Endodermal cell (in vitro differentiated cells): ENCODE measurements at regions not wholly inside any gene's neighbourhood (a gene's known extent, or its start where the extent isn't known, plus 50 kb on each side); places are given as distances from the start of the nearest gene placed in this dataset.
"Not testable (repeated sequence)": the region's sequence is repeated elsewhere in the genome, so short reads cannot be mapped to it uniquely, and the experiment has no call there.

ENCODE experiments used
- DNase-seq: peaks from one replicate; pipeline ENCODE4 v3.0.0-alpha.2; 2017
- H3K27ac ChIP-seq: 2 replicates; pipeline ENCODE4 v1.5.1; 2013; ENCODE audit warnings: mild to moderate bottlenecking, low read depth, low read length, moderate library complexity
- H3K27me3 ChIP-seq: 2 replicates; pipeline ENCODE4 v1.6.1; 2013; ENCODE audit warnings: mild to moderate bottlenecking, low read length, moderate library complexity; ENCODE audit not compliant: insufficient read depth, control insufficient read depth, poor library complexity, severe bottlenecking
- H3K36me3 ChIP-seq: 2 replicates; pipeline ENCODE4 v1.7.0; 2013; ENCODE audit warnings: mild to moderate bottlenecking, low read length, moderate library complexity; ENCODE audit not compliant: control insufficient read depth, insufficient read depth
- H3K4me1 ChIP-seq: one replicate; pipeline ENCODE4 v1.7.0; 2013; ENCODE audit warnings: low read length; ENCODE audit not compliant: control insufficient read depth, insufficient read depth
- H3K4me3 ChIP-seq: 2 replicates; pipeline ENCODE4 v1.5.1; 2013; ENCODE audit warnings: mild to moderate bottlenecking, low read length, moderate library complexity
- H3K9ac ChIP-seq: 2 replicates; pipeline ENCODE4 v1.6.1; 2013; ENCODE audit warnings: mild to moderate bottlenecking, low read length, moderate library complexity; ENCODE audit not compliant: poor library complexity, severe bottlenecking; ENCODE audit errors: extremely low read depth
- H3K9me3 ChIP-seq: 2 replicates; pipeline ENCODE4 v1.6.1; 2013; ENCODE audit warnings: mild to moderate bottlenecking, low read length, moderate library complexity; ENCODE audit not compliant: control insufficient read depth
- H3K27ac Mint-ChIP-seq: 2 replicates; pipeline ENCODE4 v1.8.0; 2020; ENCODE audit warnings: mixed read lengths
- H3K27me3 Mint-ChIP-seq: 2 replicates; pipeline ENCODE4 v1.8.0; 2021; ENCODE audit warnings: mild to moderate bottlenecking, mixed read lengths; ENCODE audit not compliant: insufficient read depth
- H3K36me3 Mint-ChIP-seq: 2 replicates; pipeline ENCODE4 v1.8.0; 2020; ENCODE audit warnings: low read depth, mixed read lengths
- H3K4me1 Mint-ChIP-seq: 2 replicates; pipeline ENCODE4 v1.8.0; 2020; ENCODE audit warnings: mixed read lengths
- H3K4me3 Mint-ChIP-seq: 2 replicates; pipeline ENCODE4 v1.8.0; 2020; ENCODE audit warnings: mild to moderate bottlenecking, moderate library complexity, mixed read lengths
- H3K9me3 Mint-ChIP-seq: 2 replicates; pipeline ENCODE4 v1.8.0; 2020; ENCODE audit warnings: mild to moderate bottlenecking, mixed read lengths
- CTCF ChIP-seq: fragments of 200-600 bp; sonication (generic); conservative IDR thresholded peaks from 2 replicates; pipeline ENCODE4 v1.5.0; 2021; ENCODE audit warnings: antibody characterized with exemption, mild to moderate bottlenecking
- WGBS, 2 experiments: methylation state at CpG; one replicate each; pipeline versions ENCODE4 v1.1.5 to v1.1.7; 2013; ENCODE audit warnings: missing lambda C conversion rate in 2 of 2, mixed read lengths in 1 of 2; ENCODE audit not compliant: insufficient coverage in 1 of 2, insufficient read length in 1 of 2; 5-methylcytosine and 5-hydroxymethylcytosine counted together

DNA sequence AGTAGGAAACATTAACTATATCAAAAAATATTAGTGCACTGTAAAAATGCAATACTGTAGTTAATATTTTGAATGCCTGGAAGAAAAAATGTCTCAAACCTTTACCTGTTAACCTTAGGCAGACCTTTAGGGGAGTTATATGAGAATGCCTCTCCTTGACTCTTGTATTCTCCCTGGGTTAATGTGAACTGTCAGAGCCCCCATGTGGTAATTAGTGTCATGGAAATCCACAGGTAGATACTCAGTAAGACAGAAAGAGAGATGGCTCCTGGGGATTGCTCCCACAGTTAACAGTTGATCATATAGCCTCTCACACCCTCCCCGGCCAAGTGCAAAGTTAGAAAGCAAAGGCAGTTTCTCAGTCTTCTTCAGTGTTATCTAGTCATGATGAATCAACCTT lies 742.8 kb downstream of the NR2F1-AS1 start:
- Mint-ChIP-seq H3K4me3 (no peak overlapping the region), H3K9me3 (peaks cover 17% of the 10 kb centered on the region)
- DNase-seq, result peak; percentile 56

DNA sequence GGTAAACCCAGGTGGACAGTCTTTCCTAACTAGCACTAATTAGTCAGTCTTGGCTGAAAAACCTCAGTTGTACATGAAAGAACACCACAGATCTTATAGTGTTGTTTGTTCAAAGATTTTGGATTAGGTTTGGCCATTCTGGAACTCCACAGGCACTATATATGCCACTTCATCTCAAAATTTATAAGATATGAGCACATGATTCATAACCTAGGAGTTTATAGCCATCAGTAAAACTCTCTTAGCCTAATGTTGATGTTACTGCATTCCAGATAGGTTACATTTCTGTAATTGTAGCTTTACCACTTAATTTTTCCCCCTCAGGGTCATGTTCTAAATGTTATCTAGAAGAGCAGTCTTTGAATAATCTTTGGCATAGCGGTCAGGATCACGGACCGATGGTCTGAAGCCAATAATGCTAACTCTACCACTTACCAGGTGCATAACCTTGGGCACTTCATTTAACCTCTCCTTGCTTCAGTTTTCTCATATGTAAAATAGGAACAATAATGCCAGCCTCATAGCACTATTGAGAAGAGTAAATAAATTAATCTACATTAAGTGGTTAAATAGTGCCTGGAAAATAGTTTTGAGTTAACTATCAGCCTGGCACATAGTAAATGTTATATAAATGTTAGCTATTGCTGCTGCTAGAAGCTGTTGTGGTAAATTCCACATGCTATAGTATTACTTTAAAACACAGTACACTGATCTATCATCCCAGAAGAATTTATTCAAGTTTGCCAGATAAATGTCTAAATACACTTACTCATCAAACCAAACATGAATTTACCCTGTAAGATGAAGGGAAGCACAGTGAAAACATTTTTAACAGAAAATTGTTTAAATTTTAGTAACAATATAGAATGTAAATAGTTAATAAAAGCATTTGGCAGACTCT lies 743.9 kb downstream of the NR2F1-AS1 start:
- Histone ChIP-seq H3K27ac (no peak overlapping the region), H3K9ac (no peak overlapping the region), H3K9me3 (no peaks in the 10 kb centered on the region), H3K36me3 (no peaks in the 10 kb centered on the region), H3K4me3 (no peak overlapping the region), H3K27me3 (no peaks in the 10 kb centered on the region), H3K4me1 (no peaks in the 10 kb centered on the region)
- Mint-ChIP-seq H3K36me3 (no peaks in the 10 kb centered on the region), H3K4me3 (no peak overlapping the region), H3K4me1 (peaks cover 2% of the 10 kb centered on the region), H3K27me3 (no peaks in the 10 kb centered on the region), H3K27ac (no peak overlapping the region), H3K9me3 (peaks cover 19% of the 10 kb centered on the region)
- TF ChIP-seq CTCF, result no peak
- no peak for DNase-seq
- 90 to 99% methylated on average over 3 of the region's 3 CpGs for WGBS, 2 experiments

More for the DNA sequence above, 742.8 kb downstream of the NR2F1-AS1 start:
- H3K27ac Mint-ChIP-seq, result no peak overlapping the region
- H3K9me3 ChIP-seq, result no peaks in the 10 kb centered on the region
- peaks cover 2% of the 10 kb centered on the region for H3K4me1 Mint-ChIP-seq
- H3K27ac ChIP-seq, result no peak overlapping the region
- no peak overlapping the region for H3K9ac ChIP-seq
- H3K27me3 Mint-ChIP-seq, result no peaks in the 10 kb centered on the region
- no peaks in the 10 kb centered on the region for H3K4me1 ChIP-seq
- WGBS, 2 experiments, result 79% methylated on average over 1 of the region's 1 CpG; no CpG with 5 or more reads in 1 of the 2 experiments
- H3K4me3 ChIP-seq, result no peak overlapping the region
- no peaks in the 10 kb centered on the region for H3K36me3 ChIP-seq
- no peaks in the 10 kb centered on the region for H3K36me3 Mint-ChIP-seq
- no peaks in the 10 kb centered on the region for H3K27me3 ChIP-seq
- peak; percentile 75 for TF ChIP-seq CTCF

DNA sequence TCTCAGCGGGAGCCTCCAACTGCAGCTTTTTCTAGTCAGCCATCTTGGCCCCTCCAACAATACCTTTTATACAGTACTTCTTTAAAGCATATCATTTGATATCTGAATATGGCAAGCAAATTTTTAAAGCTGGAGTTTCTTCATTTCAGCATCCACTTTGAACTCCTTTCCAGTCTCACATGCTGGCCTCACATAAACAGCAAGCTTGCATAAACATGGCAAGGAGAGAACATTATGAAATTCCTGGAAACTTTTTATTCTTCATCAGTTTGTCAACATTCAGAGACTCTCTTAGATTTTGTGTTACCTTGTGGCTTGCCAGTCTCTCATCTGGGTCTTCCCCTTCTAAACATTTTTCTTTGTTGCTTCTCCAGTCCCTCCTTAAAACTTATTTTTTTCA lies 745.3 kb downstream of the NR2F1-AS1 start:
- peaks cover 2% of the 10 kb centered on the region for H3K4me1 Mint-ChIP-seq
- Histone ChIP-seq H3K9ac (no peak overlapping the region), H3K4me1 (no peaks in the 10 kb centered on the region), H3K36me3 (no peaks in the 10 kb centered on the region), H3K4me3 (no peak overlapping the region), H3K27ac (no peak overlapping the region), H3K9me3 (no peaks in the 10 kb centered on the region), H3K27me3 (no peaks in the 10 kb centered on the region)
- no peak overlapping the region for H3K4me3 Mint-ChIP-seq
- H3K27me3 Mint-ChIP-seq, result no peaks in the 10 kb centered on the region
- DNase-seq, result no peak
- peaks cover 21% of the 10 kb centered on the region for H3K9me3 Mint-ChIP-seq
- no peaks in the 10 kb centered on the region for H3K36me3 Mint-ChIP-seq
- no peak for TF ChIP-seq CTCF
- 0% methylated on average over 1 of the region's 1 CpG for WGBS, 2 experiments
- no peak overlapping the region for H3K27ac Mint-ChIP-seq

DNA sequence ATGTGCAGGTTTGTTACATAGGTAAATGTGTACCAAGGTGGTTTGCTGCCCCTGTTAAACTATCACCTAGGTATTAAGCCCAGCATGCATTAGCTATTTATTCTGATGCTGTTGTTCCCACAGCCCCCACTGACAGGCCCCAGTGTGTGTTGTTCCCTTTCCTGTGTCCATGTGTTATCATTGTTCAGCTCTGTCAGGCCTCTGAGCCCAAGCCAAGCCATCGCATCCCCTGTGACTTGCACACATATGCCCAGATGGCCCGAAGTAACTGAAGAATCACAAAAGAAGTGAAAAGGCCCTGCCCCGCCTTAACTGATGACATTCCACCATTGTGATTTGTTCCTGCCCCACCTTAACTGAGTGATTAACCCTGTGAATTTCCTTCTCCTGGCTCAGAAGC lies 757.5 kb downstream of the NR2F1-AS1 start:
- H3K27ac Mint-ChIP-seq, H3K36me3 ChIP-seq, H3K36me3 Mint-ChIP-seq, DNase-seq, H3K9me3 Mint-ChIP-seq, H3K4me3 Mint-ChIP-seq, H3K27me3 Mint-ChIP-seq, H3K4me1 Mint-ChIP-seq, H3K4me1 ChIP-seq, H3K9me3 ChIP-seq, H3K9ac ChIP-seq, H3K4me3 ChIP-seq, H3K27me3 ChIP-seq, H3K27ac ChIP-seq: not testable (repeated sequence)
- 96 to 100% methylated on average over 1 to 3 of the region's 3 CpGs for WGBS, 2 experiments
